HG02571 (cell line): ENCODE measurements at regions not wholly inside any gene's neighbourhood (a gene's known extent, or its start where the extent isn't known, plus 50 kb on each side); places are given as distances from the start of the nearest gene placed in this dataset.

Experiments used
- ATAC-seq: cut with Tn5 transposase; IDR thresholded peaks from one replicate; pipeline ENCODE4 v1.9.1; 2021; ENCODE audit warnings: mild to moderate bottlenecking, moderate library complexity; ENCODE audit not compliant: unreplicated experiment

GRCh38 chr13:110097013-110097412 is 209.9 kb downstream of the COL4A1 start:
- ATAC-seq: no peak

GRCh38 chr13:110092831-110093247 is 214.1 kb downstream of the COL4A1 start:
- ATAC-seq: no peak

- ATAC-seq: no peak
Measured at GRCh38 chr13:110089815-110090214, 217.1 kb downstream of the COL4A1 start.

GRCh38 chr13:110089100-110089499 is 217.9 kb downstream of the COL4A1 start:
- ATAC-seq: no peak

- no peak for ATAC-seq
Measured at GRCh38 chr13:110073982-110074381, 233.0 kb downstream of the COL4A1 start.

- ATAC-seq: no peak
Measured at GRCh38 chr13:110070511-110071120, 236.3 kb downstream of the COL4A1 start.

GRCh38 chr13:110070046-110070445 is 236.9 kb downstream of the COL4A1 start:
- ATAC-seq: no peak

- no peak for ATAC-seq
Measured at GRCh38 chr13:110068176-110068473, 238.8 kb downstream of the COL4A1 start.

GRCh38 chr13:110067355-110068175 is 239.4 kb downstream of the COL4A1 start:
- no peak for ATAC-seq

- ATAC-seq: no peak
Measured at GRCh38 chr13:110065780-110066179, 241.2 kb downstream of the COL4A1 start.

- no peak for ATAC-seq
Measured at GRCh38 chr13:110063490-110064421, 243.2 kb downstream of the COL4A1 start.

GRCh38 chr13:110062777-110063442 is 244.0 kb downstream of the COL4A1 start:
- ATAC-seq: no peak

- no peak for ATAC-seq
Measured at GRCh38 chr13:110062077-110062776, 244.7 kb downstream of the COL4A1 start.

GRCh38 chr13:110061270-110061669 is 245.7 kb downstream of the COL4A1 start:
- no peak for ATAC-seq

GRCh38 chr13:110057052-110057451 is 249.9 kb downstream of the COL4A1 start:
- no peak for ATAC-seq

- no peak for ATAC-seq
Measured at GRCh38 chr13:110056640-110057039, 250.3 kb downstream of the COL4A1 start.

GRCh38 chr13:110055089-110055488 is 251.9 kb downstream of the COL4A1 start:
- no peak for ATAC-seq

- ATAC-seq: no peak
Measured at GRCh38 chr13:110054041-110054440, 252.9 kb downstream of the COL4A1 start.

GRCh38 chr13:110047496-110047895 is 259.5 kb downstream of the COL4A1 start:
- no peak for ATAC-seq

- ATAC-seq: no peak
Measured at GRCh38 chr13:110046811-110047210, 260.1 kb downstream of the COL4A1 start.
